ACHN (cell line): ENCODE measurements at regions not wholly inside any gene's neighbourhood (a gene's known extent, or its start where the extent isn't known, plus 50 kb on each side); places are given as distances from the start of the nearest gene placed in this dataset.

Experiments
- DNase-seq: peaks from one replicate; pipeline ENCODE4 v3.0.0-alpha.2; 2015
- in situ Hi-C: cut with HindIII; loops from 2 replicates; pipeline ENCODE4 v1.10.0; 2017; ENCODE audit warnings: low sequenced_read_pairs, low pct_ligation_motif_present, low pct_unique_long_range_greater_than_20kb

- in situ Hi-C loops, result no loop called here
- no peak for DNase-seq
Measured at GRCh38 chr6:90947184-90948064, 360.6 kb upstream of the MAP3K7 start.

- no peak for DNase-seq
- in situ Hi-C loops, result no loop called here
Measured at GRCh38 chr6:90941885-90942284, 355.0 kb upstream of the MAP3K7 start.

DNA sequence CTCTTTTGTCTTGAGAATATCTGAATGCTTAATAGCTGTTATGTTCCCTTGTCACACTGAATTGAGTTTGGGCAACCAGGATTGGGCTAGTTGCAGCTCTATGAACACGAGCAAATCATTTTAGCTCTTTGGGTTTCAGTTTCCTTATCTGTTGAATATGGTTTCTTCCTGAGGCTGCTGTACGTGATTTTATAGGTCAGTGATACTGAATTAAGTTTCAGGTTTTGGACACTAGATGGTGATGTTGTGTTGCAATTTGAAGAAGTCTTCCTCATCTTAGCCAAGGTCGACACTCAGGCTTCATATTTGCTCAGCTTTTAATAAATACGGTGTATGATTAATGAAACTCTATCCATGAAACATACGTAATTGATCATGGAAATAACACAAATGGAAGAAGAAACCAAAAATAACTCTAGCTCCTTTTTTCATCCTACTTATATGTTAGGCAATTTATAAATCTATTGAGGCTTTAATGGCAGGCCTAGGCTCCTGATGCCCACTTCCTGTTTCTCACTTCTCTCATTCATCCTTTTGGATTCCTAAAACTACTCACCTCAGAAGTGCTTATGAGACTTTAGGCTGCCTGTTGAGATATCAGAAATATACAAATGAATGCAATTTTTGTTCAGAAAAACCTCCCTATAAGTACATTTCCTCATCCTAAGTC is 354.1 kb upstream of the MAP3K7 start:
- in situ Hi-C loops, result no loop called here
- peak; percentile 74 for DNase-seq

GRCh38 chr6:90939906-90940305 is 353.0 kb upstream of the MAP3K7 start:
- in situ Hi-C loops, result no loop called here

GRCh38 chr6:90938122-90938521 is 351.2 kb upstream of the MAP3K7 start:
- DNase-seq, result no peak
- in situ Hi-C loops, result no loop called here

More at GRCh38 chr6:90939906-90940305, 353.0 kb upstream of the MAP3K7 start:
- DNase-seq, result no peak

GRCh38 chr6:90936286-90936685 is 349.4 kb upstream of the MAP3K7 start:
- in situ Hi-C loops, result no loop called here
- no peak for DNase-seq

DNA sequence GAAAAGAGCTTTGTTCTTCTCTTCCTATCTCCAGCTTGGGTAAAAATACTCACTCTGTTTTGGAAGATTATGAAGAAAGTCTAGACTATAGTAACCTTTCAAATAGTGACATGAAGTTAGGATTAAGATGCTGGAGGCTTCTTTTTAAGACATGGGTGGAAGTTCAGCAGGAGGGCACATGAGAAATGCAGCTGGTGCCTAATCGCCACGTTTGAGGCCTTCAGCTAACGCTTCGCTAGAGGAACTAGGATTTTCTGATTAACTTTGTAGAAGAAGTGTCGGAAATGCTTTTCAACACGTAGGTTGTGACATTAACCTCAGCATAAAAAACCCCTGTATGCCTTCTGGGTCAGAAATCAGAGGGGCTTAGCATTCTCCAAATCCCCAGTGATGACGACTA is 348.1 kb upstream of the MAP3K7 start:
- no peak for DNase-seq
- in situ Hi-C loops, result no loop called here

- in situ Hi-C loops, result no loop called here
- DNase-seq, result no peak
Measured at GRCh38 chr6:90934081-90934480, 347.2 kb upstream of the MAP3K7 start.

- in situ Hi-C loops, result no loop called here
- no peak for DNase-seq
Measured at GRCh38 chr6:90932351-90932750, 345.5 kb upstream of the MAP3K7 start.

GRCh38 chr6:90928051-90928450 is 341.2 kb upstream of the MAP3K7 start:
- in situ Hi-C loops, result no loop called here
- DNase-seq, result no peak

DNA sequence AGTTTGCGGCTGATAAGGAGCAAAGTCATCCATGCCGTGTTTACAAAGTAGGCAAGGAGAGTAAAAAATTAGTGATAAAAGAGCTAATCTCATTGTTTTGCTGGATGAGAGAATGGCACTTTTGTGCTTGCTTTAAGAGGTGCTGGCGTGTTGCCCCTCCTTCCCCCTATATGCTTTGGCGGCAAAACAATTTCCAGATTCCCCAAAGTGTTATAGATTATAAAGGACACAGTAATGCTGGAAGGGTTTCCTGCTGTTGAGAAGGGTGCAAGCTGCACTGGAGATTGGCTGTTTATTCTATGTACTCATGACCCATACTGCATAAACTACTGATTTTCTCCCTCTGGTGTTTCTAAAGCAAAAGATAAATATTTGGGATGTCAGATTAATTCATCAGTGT is 338.9 kb upstream of the MAP3K7 start:
- no peak for DNase-seq
- in situ Hi-C loops, result no loop called here

GRCh38 chr6:90922325-90922724 is 335.5 kb upstream of the MAP3K7 start:
- in situ Hi-C loops, result no loop called here
- no peak for DNase-seq

- in situ Hi-C loops, result no loop called here
- DNase-seq, result no peak
Measured at GRCh38 chr6:90918361-90918760, 331.5 kb upstream of the MAP3K7 start.

DNA sequence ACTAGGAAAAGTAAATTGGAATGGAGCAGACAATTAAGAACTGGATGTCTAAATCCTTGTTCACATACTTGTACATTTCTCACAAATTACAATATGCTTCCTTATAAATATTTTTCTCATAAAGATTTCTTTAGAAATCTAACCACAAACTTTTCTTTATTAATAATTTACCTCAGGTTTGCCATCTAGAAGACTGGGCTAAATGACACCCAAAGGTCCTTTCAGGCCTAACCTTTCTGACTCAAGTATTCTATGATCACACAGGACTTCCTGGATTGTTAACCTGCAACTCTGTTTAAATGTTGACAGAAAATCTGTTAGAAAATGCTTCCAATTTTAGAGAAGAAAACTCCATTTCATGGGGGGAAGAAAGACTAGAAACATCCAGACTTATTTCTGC is 330.5 kb upstream of the MAP3K7 start:
- in situ Hi-C loops, result no loop called here
- DNase-seq, result no peak

- in situ Hi-C loops, result no loop called here
- no peak for DNase-seq
Measured at GRCh38 chr6:90916968-90917367, 330.1 kb upstream of the MAP3K7 start.

- DNase-seq, result no peak
- in situ Hi-C loops, result no loop called here
Measured at GRCh38 chr6:90915224-90915915, 328.5 kb upstream of the MAP3K7 start.

GRCh38 chr6:90914312-90914711 is 327.4 kb upstream of the MAP3K7 start:
- no peak for DNase-seq
- in situ Hi-C loops, result no loop called here

- in situ Hi-C loops, result no loop called here
- no peak for DNase-seq
Measured at GRCh38 chr6:90913266-90913960, 326.5 kb upstream of the MAP3K7 start.

DNA sequence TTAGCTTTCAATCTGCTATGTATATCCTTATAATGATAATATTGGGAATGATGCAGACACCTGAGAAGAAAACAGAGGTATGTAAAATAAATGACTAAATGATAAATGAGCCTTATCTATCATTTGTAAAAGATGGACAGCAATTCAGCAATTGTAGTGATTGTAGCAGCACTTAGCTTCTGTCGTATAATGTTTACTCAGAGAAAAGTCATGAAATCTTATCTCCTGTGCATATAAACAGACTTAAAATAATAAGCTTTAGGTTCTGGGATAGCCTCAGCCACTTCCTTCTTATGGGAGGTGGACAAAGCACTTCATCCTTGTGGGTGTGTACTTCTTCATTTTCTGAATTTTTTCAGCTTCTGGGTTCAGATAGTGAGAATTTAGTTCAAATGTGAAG is 324.8 kb upstream of the MAP3K7 start:
- DNase-seq, result no peak
- in situ Hi-C loops, result no loop called here
